NCI-H748 treated with DMSO at 0.1 percent for 48 hours (cell line): ENCODE measurements at regions not wholly inside any gene's neighbourhood (a gene's known extent, or its start where the extent isn't known, plus 50 kb on each side); places are given as distances from the start of the nearest gene placed in this dataset.
A peak's percentile ranks its signal among the peaks of the same experiment; 100 is the strongest.

Experiments
- DNase-seq: peaks from one replicate; lab custom pipeline; 2025; lab: John Stamatoyannopoulos, UW

DNA sequence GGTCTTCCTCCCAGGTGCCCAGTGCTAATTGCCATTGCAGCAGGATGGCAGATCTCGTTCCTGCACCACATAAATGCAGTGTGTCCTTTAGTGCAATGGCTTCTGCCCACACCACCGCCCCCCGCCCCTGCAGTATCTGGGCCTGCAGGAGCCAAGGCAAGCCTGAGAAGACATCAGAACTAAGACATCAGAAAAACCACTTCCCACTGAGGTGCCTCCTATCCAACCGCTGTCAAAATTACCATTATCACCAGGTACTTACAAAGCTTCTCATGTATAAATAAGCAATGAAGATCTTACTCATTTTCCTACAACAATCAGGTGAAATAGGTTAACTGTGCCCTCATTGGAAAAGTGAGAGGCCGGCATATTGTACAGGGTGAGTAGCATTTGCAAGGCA, 228.8 kb downstream of the FBXO15 start:
- DNase-seq = no peak

DNA sequence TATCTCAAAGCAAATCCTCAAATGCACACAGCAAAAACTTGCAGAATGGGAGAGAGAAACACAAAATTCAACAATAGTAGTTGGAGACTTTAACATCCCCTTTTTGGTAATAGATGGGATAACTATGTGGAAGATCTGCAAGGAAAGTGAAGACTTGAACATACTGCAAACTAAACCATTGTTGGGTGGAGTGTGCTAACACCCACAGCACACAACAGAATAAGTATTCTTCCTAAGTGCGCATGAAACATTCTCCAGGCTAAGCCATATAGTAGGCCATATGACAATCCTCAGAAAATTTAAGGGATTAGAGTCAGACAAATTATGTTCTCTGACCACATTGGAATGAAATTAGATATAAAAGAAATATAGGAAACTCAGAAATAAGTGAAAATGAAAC, 230.6 kb downstream of the FBXO15 start:
- DNase-seq = no peak

DNA sequence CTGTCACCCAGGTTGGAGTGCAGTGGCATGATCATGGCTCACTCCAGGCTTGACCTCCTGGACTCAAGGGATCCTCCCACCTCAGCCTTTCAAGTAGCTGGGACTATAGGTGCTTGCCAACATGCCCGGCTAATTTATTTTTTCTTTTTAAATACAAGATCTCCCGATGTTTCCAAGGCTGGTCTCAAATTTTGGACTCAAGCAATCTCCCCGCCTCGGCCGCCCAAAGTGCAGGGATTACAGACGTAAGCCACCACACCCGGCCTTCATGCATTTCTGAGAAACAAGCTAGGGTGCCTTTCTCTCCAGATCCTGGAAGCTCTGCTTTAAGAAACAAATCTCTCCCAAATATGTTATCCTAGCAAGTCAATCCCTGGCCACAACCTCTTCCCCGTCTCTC, 234.1 kb downstream of the FBXO15 start:
- no peak for DNase-seq

DNA sequence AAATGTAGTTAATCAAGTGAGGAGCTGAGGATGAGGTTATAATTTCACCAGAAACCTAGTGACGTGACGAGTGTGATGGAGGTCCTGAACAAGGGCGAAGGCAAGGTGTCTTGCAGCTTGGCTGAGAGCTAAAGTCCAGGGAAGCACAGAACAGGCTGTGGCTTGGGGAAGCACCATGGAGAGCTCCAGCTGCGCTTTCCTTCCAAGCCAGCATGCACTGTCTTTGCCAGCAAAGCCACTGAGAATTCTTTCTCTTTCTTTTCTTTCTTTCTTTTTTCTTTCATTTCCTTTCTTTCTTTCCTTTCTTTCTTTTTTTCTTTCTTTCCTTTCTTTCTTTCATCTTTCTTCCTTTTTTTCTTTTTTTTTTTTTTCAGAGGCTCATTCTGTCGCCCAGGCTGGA, 239.3 kb downstream of the FBXO15 start:
- DNase-seq = no peak

DNA sequence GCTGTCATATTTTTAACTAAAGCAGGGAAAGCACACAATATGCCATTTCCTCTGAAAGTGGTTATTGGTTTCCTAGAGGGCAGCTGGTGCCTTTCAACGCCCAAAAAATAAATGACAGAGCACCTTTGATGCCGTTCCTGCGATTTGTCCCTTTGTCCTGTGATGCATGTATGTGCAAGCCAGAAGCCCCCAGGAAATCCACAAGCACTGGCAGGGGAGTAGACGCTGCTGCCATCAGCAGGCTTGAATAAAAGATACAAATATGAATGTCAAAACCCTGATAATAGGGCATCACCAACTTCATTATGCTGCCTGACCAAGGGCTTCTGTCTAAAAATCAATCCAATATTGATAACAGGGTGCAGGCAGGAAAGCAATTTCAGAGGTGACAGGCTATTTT, 246.1 kb downstream of the FBXO15 start:
- DNase-seq = no peak

DNA sequence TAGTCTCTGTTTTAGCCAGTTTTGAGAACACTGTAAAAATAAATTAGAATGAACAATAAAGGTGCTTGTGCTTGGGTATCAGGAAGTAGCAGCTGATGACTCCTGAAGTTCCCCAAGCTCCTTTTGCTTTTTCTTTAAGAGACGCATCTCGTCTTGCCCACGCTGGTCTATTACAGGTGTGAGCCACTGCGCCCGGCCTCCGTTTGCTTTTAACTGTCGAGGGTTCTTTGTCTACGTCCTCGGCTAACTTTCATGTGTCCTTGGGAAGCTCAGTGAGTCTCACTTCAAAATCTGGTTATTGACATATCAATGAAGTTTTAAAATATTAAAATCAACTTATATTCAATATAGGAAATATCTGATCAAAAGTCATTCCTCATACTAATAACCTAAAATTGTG, 246.5 kb downstream of the FBXO15 start:
- no peak for DNase-seq

DNA sequence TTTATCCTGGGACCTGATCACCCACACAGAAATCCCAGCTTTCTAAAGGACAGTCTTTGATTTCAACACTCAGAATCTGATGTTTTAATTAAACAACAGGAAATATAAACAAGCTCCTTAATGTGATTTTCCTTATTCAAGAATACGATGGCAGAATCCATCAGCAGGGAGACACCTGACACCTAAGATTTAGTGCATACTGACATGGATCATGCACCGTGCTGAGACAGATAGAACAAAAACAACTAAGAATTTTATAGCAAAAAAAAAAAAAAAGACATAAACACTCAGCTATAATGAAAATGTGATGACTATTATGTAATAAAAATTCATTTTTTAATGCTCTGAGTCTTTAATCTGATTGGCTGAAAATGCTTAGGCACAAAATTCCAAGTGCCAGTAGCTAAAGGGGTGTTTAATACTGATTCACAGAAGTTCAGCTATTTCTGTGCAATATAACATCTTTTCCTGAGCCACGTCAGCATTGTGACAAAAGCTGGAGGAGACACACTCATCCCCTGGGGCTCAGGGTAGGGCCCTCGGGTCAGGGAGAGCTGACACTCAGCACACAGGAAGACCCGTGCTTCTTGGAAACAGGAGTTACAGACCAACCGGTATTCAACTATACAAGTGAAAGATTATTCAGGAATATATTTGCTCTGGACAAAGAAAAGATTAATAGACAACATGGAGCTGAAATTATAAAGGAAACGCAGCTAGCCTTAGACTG, 247.4 kb downstream of the FBXO15 start:
- DNase-seq = no peak

DNA sequence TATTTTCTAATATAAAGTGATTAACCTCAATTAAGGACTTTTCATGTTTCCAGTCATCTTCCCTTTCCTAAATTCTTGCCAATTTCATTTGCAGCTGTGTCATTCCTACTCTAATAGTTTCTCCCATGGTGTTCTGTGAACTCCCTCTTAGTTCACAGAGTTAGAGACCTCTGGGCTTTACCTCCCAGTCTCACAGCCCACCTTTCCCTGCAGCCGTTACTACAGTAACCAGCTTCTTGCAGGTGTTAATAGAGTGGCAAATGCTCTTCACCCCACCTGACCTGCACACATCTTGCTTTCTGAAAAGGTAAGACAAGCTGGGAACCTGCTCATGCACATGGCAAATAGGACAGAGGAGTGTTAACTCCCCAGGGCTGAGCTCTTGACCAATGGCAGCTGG, 250.1 kb downstream of the FBXO15 start:
- DNase-seq = no peak

DNA sequence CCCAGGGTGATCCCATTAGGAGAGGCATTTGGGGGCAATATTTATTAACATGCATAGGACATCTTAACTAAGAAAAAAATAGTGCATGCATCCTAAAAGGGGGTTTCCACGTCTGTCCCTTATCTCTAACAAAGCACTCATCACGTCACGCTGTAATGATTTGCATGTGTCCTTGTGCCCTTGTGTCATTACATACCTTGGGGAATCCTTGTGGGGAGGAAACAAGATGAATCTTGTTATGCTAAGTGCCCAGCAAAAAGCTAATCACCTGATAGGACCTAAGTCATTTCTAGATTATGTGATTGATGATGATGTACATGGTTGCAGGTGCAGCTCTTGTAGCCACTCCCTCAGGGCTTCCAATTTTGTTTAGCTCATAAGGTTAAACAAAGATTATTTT, 250.9 kb downstream of the FBXO15 start:
- no peak for DNase-seq

DNA sequence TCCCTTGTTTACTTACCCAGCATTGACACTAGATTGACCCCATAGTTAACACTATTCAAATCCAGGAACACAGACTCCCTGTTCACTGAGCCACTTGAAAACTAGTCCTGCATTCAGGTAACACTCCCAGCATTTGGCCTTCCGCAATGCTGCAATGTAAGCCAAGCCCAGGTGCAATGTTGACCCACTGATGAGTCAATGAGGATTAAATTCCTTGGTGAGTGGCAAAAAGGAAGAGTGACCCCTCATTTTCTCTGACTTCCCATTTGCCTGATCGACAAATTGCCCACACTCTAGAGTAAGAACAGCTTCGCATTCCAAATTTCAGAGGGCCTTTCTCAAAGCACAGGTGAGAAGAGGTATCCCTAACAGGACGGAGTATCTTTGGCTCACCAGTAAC, 251.9 kb downstream of the FBXO15 start:
- peak; percentile 39 for DNase-seq

DNA sequence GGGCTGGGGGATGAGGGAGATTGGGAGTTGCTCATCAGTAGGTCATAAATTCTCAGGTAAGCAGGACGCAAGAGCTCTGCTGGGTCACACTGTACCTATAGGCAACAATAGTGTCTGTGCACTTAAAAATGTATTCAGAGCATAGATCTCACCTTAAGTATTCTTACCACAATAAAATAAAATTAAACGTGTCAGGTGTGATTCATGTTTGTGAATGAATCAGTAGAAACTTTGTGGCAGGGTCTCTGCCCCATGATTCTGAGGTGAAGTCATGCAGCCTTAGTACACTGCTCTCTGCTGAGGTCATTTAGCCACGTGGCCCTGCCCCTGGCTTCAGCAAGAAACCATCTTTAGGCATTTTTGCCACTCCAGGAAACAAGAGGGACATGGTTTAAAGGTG, 253.8 kb downstream of the FBXO15 start:
- no peak for DNase-seq

DNA sequence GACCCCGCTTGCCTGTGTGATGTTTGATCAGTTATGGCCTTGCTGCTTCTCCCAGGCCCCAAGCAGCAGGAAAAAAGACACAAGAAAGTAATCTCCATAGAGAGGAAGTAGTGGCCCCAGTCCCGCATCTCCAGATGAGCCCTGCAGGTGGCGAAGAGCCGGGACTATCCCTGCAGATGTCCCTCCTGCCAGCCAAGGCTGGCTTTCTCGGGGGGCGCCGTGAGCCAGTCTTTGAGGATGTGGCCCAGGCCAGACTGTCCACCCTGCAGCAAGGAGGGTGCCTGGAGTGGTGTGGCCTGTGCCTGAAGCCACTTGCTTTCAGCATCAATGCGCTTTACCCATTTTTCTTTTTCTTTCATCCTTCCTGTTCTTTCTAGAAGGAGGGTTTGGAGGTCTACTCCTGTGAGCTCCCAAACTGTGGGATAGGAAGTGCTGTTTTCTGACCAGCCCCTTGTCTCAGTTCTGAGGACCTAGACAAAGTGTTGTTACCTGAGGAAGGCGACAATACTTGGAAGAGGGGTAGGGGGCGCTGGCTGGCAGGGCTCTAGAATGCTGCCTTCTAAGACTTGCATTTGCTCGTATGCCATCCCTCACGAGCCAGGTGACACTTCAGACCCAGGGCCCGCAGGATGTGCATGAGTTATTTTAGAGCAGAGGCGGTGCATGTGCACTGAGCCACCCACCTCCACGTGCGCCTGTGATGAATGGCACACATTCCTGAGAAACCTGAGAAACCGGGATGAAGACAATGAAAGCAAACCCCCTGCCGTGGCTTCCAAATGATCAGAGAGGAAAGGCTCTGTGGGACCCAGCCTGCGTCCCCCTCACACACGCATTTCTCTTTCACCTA, 255.8 kb downstream of the FBXO15 start:
- DNase-seq = no peak

DNA sequence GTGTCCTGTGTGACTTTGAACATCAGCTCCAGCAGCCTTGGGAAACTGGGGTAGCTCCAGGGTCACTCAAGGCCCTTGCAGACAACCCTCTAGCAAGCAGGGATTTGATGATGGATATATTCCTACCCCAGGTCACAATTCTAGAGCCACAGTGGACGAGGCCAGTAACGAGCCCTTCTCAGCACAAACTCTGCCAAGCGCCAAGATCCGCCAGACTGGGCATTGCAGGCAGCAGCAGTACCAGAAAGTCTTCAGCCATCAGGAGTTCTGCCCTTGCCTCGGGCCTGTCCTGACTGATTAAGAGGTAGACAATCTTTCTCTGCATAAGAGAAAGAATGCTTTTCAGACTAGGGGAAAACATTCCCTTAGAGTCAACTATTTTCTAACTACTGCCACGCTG, 259.1 kb downstream of the FBXO15 start:
- DNase-seq = no peak

DNA sequence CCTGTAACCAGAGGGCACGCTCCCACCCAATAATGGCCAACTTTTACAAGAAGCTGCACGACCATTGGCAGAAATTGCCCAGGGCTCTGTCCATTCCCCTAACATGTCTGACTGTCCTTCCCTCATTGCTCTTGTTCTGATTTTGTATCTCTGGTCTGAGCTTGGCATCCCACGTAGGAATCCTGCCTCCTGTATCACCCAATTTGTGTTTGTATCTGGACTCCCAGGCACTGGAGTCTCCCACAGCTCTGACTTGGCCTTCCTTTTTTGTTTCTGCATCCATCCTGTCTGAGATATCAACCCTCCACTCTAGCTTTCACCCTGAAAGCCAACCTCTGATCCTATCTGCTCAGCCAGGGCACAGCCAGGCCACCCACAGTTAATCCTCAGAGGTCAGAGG, 259.8 kb downstream of the FBXO15 start:
- DNase-seq = no peak

DNA sequence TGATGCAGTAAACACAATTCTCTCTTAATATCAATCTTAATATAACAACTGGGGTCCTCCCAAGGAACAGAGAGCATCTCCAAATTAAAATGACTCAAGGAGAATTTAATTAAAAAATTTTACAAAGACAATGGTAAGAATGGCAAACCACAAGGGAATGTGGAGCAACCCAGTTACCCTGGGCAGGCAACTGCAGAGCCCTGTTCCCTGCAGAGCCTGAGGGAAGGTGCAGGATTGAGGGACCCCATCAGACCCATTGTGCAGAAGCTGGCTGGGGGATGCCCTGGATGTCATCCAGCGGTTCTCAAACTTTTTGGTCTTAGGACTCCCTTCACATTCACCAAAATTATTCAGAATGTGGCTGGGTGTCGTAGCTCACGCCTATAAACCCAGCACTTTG, 262.8 kb downstream of the FBXO15 start:
- no peak for DNase-seq

DNA sequence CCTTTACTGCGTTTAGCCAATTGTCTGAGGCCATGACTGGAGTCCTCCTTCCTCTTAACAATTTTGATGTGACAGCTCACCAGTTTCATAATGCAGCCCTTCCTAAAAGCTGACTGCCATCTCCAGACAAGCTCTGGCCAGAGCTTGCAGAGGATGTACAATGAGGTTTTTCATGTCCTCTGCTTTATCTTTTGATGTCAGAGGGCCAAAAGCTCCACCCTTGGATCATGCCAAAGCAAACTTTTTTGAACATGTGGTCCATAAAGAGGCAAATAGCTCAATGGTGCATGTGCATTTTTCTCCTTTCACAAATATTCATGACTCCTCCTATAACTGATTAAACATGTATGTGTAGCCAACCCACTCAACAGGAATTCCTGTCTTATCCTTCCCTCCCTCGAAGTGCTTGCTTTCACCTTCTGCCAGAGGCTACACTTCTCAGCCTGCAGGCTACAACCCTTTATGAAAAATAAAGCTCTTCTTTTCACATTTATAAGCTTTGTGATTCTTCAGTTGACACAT, 266.2 kb downstream of the FBXO15 start:
- DNase-seq = no peak

DNA sequence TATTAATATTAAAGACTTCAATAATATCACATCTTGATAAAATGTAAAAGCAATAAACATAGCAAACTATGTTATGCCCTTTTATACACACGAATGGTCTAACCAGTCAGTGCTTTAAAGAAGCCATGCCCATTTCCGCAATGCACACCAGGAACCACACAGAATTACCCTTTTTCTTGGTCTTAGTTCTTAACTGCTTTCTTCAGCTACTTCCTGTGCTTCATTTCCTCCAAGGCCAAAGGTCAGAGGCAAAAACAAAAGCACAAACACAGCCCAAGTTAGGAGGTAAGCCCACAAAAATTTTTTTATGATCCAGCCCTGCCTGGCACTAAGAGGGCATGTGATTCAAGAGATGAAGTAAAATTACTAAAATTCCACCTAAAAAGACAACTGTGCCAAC, 267.2 kb downstream of the FBXO15 start:
- DNase-seq = no peak

DNA sequence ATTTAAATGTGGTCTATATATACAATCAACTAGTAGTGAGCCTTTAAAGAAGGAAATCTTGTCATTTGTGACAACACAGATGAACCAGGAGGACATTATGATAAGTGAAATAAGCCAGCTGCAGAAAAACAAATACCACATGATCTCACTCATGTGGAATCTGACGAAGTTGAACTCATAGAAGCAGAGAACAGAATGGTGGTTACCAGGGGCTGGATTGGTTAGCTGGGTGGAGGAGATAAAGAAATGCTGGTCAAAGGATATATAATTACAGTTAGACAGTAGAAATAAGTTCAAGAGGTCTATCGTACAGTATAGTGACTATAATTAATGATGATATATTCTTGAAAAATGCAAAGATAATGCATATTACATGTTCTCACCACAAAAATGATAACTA, 267.9 kb downstream of the FBXO15 start:
- DNase-seq = no peak

DNA sequence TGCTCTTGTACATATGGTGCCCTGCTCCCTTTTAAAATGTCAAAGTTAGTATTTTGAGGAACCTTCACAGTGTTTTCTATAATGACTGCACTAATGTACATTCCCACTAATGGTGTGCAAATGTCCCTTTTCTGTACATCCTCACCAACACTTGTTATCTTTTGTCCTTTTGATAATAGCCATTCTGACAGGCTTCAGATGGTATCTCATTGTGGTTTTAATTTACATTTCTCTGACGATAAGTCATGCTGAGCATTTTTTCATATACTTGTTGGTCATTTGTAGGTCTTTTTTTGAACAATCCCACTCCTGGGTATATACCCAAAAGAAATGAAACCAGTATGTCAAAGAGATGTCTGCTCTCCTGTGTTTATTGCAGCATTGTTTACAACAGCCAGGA, 268.3 kb downstream of the FBXO15 start:
- DNase-seq = no peak

DNA sequence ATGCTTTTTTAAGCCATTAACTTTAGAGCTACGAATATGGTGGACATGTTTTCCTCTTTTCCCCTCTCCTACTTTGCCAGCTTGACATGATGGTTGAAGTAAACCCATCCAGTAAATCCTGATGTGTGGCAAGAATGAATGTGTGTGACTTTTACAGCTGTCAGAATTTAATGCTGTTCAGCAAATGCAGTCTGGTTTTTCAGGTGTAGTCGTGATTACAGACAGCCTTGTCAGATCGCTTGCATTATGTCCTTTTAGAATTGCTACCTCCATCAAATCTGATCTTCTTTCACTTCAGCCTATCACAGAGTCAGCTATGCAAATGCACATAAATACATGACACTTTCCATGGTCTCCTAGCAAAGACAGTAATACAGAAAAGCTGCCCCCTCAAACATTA, 278.5 kb downstream of the FBXO15 start:
- no peak for DNase-seq

DNA sequence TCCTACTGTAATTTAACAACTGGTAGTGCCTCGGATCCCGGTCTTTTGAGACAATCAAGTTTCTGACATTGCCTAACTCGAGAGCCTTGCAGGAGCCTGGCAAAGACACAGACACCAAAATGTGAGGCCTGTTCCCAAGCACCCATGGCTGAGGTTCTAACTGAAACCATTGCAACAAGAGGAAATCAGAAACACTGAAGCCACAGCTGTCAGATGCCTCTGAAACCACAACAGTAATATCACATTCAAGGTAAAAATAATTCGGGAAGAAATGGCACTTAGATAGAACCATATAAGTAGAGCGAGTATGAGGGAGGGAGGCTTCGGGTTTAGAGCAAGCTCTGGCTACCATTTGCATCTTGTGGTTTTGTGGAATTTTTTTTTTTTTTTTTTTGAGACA, 285.9 kb downstream of the FBXO15 start:
- DNase-seq = no peak

DNA sequence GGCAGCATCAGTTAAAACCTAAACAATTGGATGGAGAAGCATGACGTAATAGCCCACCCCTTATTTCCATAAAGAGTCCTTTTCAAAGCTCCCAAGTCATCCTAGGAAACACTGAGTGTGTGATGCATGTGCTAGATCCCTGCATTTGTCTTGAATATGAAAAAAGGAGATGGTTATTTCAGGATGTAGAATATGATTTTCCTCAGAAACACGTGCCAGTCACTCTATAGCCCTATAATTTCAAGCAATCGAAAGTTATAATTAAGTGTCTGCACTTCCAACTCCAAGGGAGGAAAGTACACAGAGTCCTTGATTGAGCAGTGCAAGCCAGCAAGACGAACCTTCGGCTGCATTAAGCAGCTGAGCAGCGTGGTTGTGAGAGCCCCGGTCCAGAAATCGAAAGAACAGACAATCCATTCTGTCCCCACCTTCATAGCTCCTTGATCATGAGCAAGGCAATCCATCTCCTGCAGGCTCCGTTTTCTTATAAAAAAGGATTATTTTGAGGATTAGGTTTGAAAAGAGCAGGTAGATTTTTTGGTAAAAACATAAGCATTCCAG, 287.7 kb downstream of the FBXO15 start:
- DNase-seq = no peak
